ENCODE measurements at regions not wholly inside any gene's neighbourhood (a gene's known extent, or its start where the extent isn't known, plus 50 kb on each side); places are given as distances from the start of the nearest gene placed in this dataset.
A peak's percentile ranks its signal among the peaks of the same experiment; 100 is the strongest.

GRCh38 chr13:84912720-84913119 is 886.5 kb downstream of the SLITRK6 start:
- Mint-ChIP-seq H3K36me3 (no peaks in the 10 kb centered on the region), H3K27me3 (no peaks in the 10 kb centered on the region), H3K9me3 (no peaks in the 10 kb centered on the region), H3K4me3 (no peak overlapping the region), H3K4me1 (no peaks in the 10 kb centered on the region), H3K27ac (no peak overlapping the region)
- no peak for DNase-seq

- no peak for DNase-seq
- no peaks in the 10 kb centered on the region for H3K9me3 Mint-ChIP-seq
- H3K4me3 Mint-ChIP-seq, result no peak overlapping the region
- no peaks in the 10 kb centered on the region for H3K4me1 Mint-ChIP-seq
- H3K27me3 Mint-ChIP-seq, result no peaks in the 10 kb centered on the region
- no peaks in the 10 kb centered on the region for H3K36me3 Mint-ChIP-seq
- no peak overlapping the region for H3K27ac Mint-ChIP-seq
Measured at GRCh38 chr13:84910423-84910822, 888.8 kb downstream of the SLITRK6 start.

GRCh38 chr13:84903391-84903790 is 895.8 kb downstream of the SLITRK6 start:
- H3K27me3 Mint-ChIP-seq, result peaks cover 4% of the 10 kb centered on the region
- no peak overlapping the region for H3K4me3 Mint-ChIP-seq
- no peaks in the 10 kb centered on the region for H3K36me3 Mint-ChIP-seq
- DNase-seq, result no peak
- no peaks in the 10 kb centered on the region for H3K4me1 Mint-ChIP-seq
- no peak overlapping the region for H3K27ac Mint-ChIP-seq
- H3K9me3 Mint-ChIP-seq, result no peaks in the 10 kb centered on the region

GRCh38 chr13:84902243-84902642 is 897.0 kb downstream of the SLITRK6 start:
- Mint-ChIP-seq H3K27ac (no peak overlapping the region), H3K27me3 (peaks cover 4% of the 10 kb centered on the region), H3K4me1 (no peaks in the 10 kb centered on the region), H3K9me3 (no peaks in the 10 kb centered on the region), H3K36me3 (no peaks in the 10 kb centered on the region), H3K4me3 (no peak overlapping the region)
- no peak for DNase-seq

GRCh38 chr13:84896128-84896527 is 903.1 kb downstream of the SLITRK6 start:
- Mint-ChIP-seq H3K27me3 (no peaks in the 10 kb centered on the region), H3K36me3 (no peaks in the 10 kb centered on the region), H3K27ac (no peak overlapping the region), H3K9me3 (no peaks in the 10 kb centered on the region), H3K4me1 (no peaks in the 10 kb centered on the region), H3K4me3 (no peak overlapping the region)
- DNase-seq, result peak; percentile 11

GRCh38 chr13:84894749-84895148 is 904.5 kb downstream of the SLITRK6 start:
- Mint-ChIP-seq H3K9me3 (no peaks in the 10 kb centered on the region), H3K27me3 (no peaks in the 10 kb centered on the region), H3K36me3 (no peaks in the 10 kb centered on the region), H3K27ac (no peak overlapping the region), H3K4me1 (no peaks in the 10 kb centered on the region), H3K4me3 (no peak overlapping the region)
- no peak for DNase-seq

GRCh38 chr13:84885868-84886267 is 913.4 kb downstream of the SLITRK6 start:
- Mint-ChIP-seq H3K4me3 (no peak overlapping the region), H3K4me1 (no peaks in the 10 kb centered on the region), H3K27ac (no peak overlapping the region), H3K27me3 (no peaks in the 10 kb centered on the region), H3K36me3 (no peaks in the 10 kb centered on the region), H3K9me3 (no peaks in the 10 kb centered on the region)
- DNase-seq, result no peak

GRCh38 chr13:84873951-84874350 is 925.3 kb downstream of the SLITRK6 start:
- Mint-ChIP-seq H3K27me3 (no peaks in the 10 kb centered on the region), H3K27ac (no peak overlapping the region), H3K4me1 (no peaks in the 10 kb centered on the region), H3K4me3 (no peak overlapping the region), H3K9me3 (peaks cover 6% of the 10 kb centered on the region), H3K36me3 (no peaks in the 10 kb centered on the region)
- no peak for DNase-seq

GRCh38 chr13:84870190-84870589 is 929.0 kb downstream of the SLITRK6 start:
- no peak overlapping the region for H3K27ac Mint-ChIP-seq
- H3K4me1 Mint-ChIP-seq, result no peaks in the 10 kb centered on the region
- no peak overlapping the region for H3K4me3 Mint-ChIP-seq
- no peaks in the 10 kb centered on the region for H3K27me3 Mint-ChIP-seq
- no peaks in the 10 kb centered on the region for H3K36me3 Mint-ChIP-seq
- no peaks in the 10 kb centered on the region for H3K9me3 Mint-ChIP-seq
- no peak for DNase-seq

GRCh38 chr13:84867246-84867645 is 932.0 kb downstream of the SLITRK6 start:
- H3K27me3 Mint-ChIP-seq, result no peaks in the 10 kb centered on the region
- no peak for DNase-seq
- no peaks in the 10 kb centered on the region for H3K36me3 Mint-ChIP-seq
- no peaks in the 10 kb centered on the region for H3K4me1 Mint-ChIP-seq
- H3K27ac Mint-ChIP-seq, result no peak overlapping the region
- H3K9me3 Mint-ChIP-seq, result no peaks in the 10 kb centered on the region
- H3K4me3 Mint-ChIP-seq, result no peak overlapping the region

- no peak overlapping the region for H3K4me3 Mint-ChIP-seq
- no peaks in the 10 kb centered on the region for H3K27me3 Mint-ChIP-seq
- no peaks in the 10 kb centered on the region for H3K9me3 Mint-ChIP-seq
- no peak overlapping the region for H3K27ac Mint-ChIP-seq
- no peaks in the 10 kb centered on the region for H3K36me3 Mint-ChIP-seq
- no peak for DNase-seq
- H3K4me1 Mint-ChIP-seq, result no peaks in the 10 kb centered on the region
Measured at GRCh38 chr13:84865783-84866221, 933.4 kb downstream of the SLITRK6 start.

GRCh38 chr13:84864341-84864740 is 934.9 kb downstream of the SLITRK6 start:
- no peaks in the 10 kb centered on the region for H3K36me3 Mint-ChIP-seq
- no peak for DNase-seq
- no peak overlapping the region for H3K27ac Mint-ChIP-seq
- no peaks in the 10 kb centered on the region for H3K4me1 Mint-ChIP-seq
- no peaks in the 10 kb centered on the region for H3K27me3 Mint-ChIP-seq
- H3K4me3 Mint-ChIP-seq, result no peak overlapping the region
- H3K9me3 Mint-ChIP-seq, result no peaks in the 10 kb centered on the region

GRCh38 chr13:84847107-84847506 is 952.1 kb downstream of the SLITRK6 start:
- H3K9me3 Mint-ChIP-seq, result no peaks in the 10 kb centered on the region
- H3K4me1 Mint-ChIP-seq, result no peaks in the 10 kb centered on the region
- no peak overlapping the region for H3K27ac Mint-ChIP-seq
- no peaks in the 10 kb centered on the region for H3K36me3 Mint-ChIP-seq
- H3K27me3 Mint-ChIP-seq, result no peaks in the 10 kb centered on the region
- H3K4me3 Mint-ChIP-seq, result no peak overlapping the region
- DNase-seq, result no peak

GRCh38 chr13:84845907-84846619 is 953.2 kb downstream of the SLITRK6 start:
- no peaks in the 10 kb centered on the region for H3K27me3 Mint-ChIP-seq
- DNase-seq, result no peak
- no peaks in the 10 kb centered on the region for H3K9me3 Mint-ChIP-seq
- no peaks in the 10 kb centered on the region for H3K36me3 Mint-ChIP-seq
- no peak overlapping the region for H3K4me3 Mint-ChIP-seq
- H3K27ac Mint-ChIP-seq, result no peak overlapping the region
- no peaks in the 10 kb centered on the region for H3K4me1 Mint-ChIP-seq

- H3K4me3 Mint-ChIP-seq, result no peak overlapping the region
- H3K27me3 Mint-ChIP-seq, result no peaks in the 10 kb centered on the region
- H3K4me1 Mint-ChIP-seq, result no peaks in the 10 kb centered on the region
- DNase-seq, result no peak
- H3K36me3 Mint-ChIP-seq, result no peaks in the 10 kb centered on the region
- no peaks in the 10 kb centered on the region for H3K9me3 Mint-ChIP-seq
- H3K27ac Mint-ChIP-seq, result no peak overlapping the region
Measured at GRCh38 chr13:84844473-84844872, 954.7 kb downstream of the SLITRK6 start.

- Mint-ChIP-seq H3K4me1 (no peaks in the 10 kb centered on the region), H3K36me3 (no peaks in the 10 kb centered on the region), H3K4me3 (no peak overlapping the region), H3K27me3 (no peaks in the 10 kb centered on the region), H3K9me3 (no peaks in the 10 kb centered on the region), H3K27ac (no peak overlapping the region)
- no peak for DNase-seq
Measured at GRCh38 chr13:84843368-84843767, 955.9 kb downstream of the SLITRK6 start.

Data from activated naive CD8-positive, alpha-beta T cell treated with anti-CD3 and anti-CD28 coated beads for 36 hours (primary cell).